Liver (tissue), 8 donors: ENCODE measurements at regions not wholly inside any gene's neighbourhood (a gene's known extent, or its start where the extent isn't known, plus 50 kb on each side); places are given as distances from the start of the nearest gene placed in this dataset.

Experiments used
- DNase-seq: peaks from one replicate; pipeline ENCODE4 v3.0.0-alpha.2; 2017; ENCODE audit warnings: low spot score
- H3K27ac ChIP-seq, 2 donors: one replicate each; pipeline ENCODE4 v1.7.0; 2013; ENCODE audit warnings: inconsistent platforms in 2 of 2, low read length in 2 of 2, control low read depth in 1 of 2, low read depth in 1 of 2, mild to moderate bottlenecking in 1 of 2
- H3K27me3 ChIP-seq, 4 donors: one replicate each; pipeline versions ENCODE4 v1.6.1 to v1.7.0; 2013; ENCODE audit warnings: low read length in 3 of 4, inconsistent platforms in 1 of 4, mild to moderate bottlenecking in 1 of 4, moderate library complexity in 1 of 4; ENCODE audit not compliant: control insufficient read depth in 4 of 4, insufficient read depth in 4 of 4
- H3K36me3 ChIP-seq, 4 donors: one replicate each; pipeline versions ENCODE4 v1.6.1 to v1.7.0; 2013; ENCODE audit warnings: low read length in 3 of 4, mild to moderate bottlenecking in 3 of 4, low read depth in 1 of 4, moderate library complexity in 1 of 4; ENCODE audit not compliant: control insufficient read depth in 4 of 4, insufficient read depth in 3 of 4
- H3K4me1 ChIP-seq, 4 donors: one replicate each; pipeline versions ENCODE4 v1.6.1 to v1.7.0; 2013; ENCODE audit warnings: low read length in 3 of 4, mild to moderate bottlenecking in 3 of 4, moderate library complexity in 1 of 4; ENCODE audit not compliant: control insufficient read depth in 4 of 4, insufficient read depth in 4 of 4
- H3K4me3 ChIP-seq, 3 donors: one replicate each; pipeline versions ENCODE4 v1.6.1 to v1.7.0; 2013; ENCODE audit warnings: low read length in 3 of 3, control low read depth in 1 of 3, low read depth in 1 of 3, mild to moderate bottlenecking in 1 of 3
- H3K9ac ChIP-seq, 2 donors: one replicate each; pipeline ENCODE4 v1.7.0; 2013; ENCODE audit warnings: low read length in 2 of 2, mild to moderate bottlenecking in 2 of 2, moderate library complexity in 2 of 2, control low read depth in 1 of 2, low read depth in 1 of 2
- H3K9me3 ChIP-seq, 4 donors: one replicate each; pipeline versions ENCODE4 v1.6.1 to v1.7.0; 2013; ENCODE audit warnings: low read length in 3 of 4; ENCODE audit not compliant: control insufficient read depth in 4 of 4
- ATF3 ChIP-seq: IDR thresholded peaks from 2 replicates; pipeline ENCODE4 v1.6.1; 2016; ENCODE audit warnings: antibody characterized with exemption
- CTCF ChIP-seq: fragments of 150-350 bp; IDR thresholded peaks from 2 replicates; pipeline ENCODE4 v1.5.1; 2017; ENCODE audit warnings: improper control_type of control experiment, low read depth, low read length; ENCODE audit not compliant: missing input control
- EGR1 ChIP-seq, 2 donors: IDR thresholded peaks; 2 replicates each; pipeline ENCODE4 v1.6.1; 2016 to 2018; ENCODE audit warnings: antibody characterized with exemption in 2 of 2, low read depth in 2 of 2
- FOXA2 ChIP-seq: IDR thresholded peaks from 2 replicates; pipeline ENCODE4 v1.6.1; 2016; ENCODE audit warnings: antibody characterized with exemption
- GABPA ChIP-seq, 2 donors: IDR thresholded peaks in 1 of 2; conservative IDR thresholded peaks in 1 of 2; 2 replicates each; pipeline ENCODE4 v1.6.1; 2016; ENCODE audit warnings: antibody characterized with exemption in 2 of 2, mild to moderate bottlenecking in 1 of 2, moderate library complexity in 1 of 2
- HNF4A ChIP-seq, 2 donors: conservative IDR thresholded peaks; 2 replicates each; pipeline ENCODE4 v1.6.1; 2016; ENCODE audit warnings: antibody characterized with exemption in 2 of 2, mild to moderate bottlenecking in 2 of 2
- HNF4G ChIP-seq: IDR thresholded peaks from 2 replicates; pipeline ENCODE4 v1.6.1; 2016; ENCODE audit warnings: antibody characterized with exemption
- JUND ChIP-seq, 2 donors: IDR thresholded peaks; 2 replicates each; pipeline ENCODE4 v1.6.1; 2016; ENCODE audit warnings: antibody characterized with exemption in 2 of 2
- MAX ChIP-seq: IDR thresholded peaks from 2 replicates; pipeline ENCODE4 v1.6.1; 2016; ENCODE audit warnings: antibody characterized with exemption
- RAD21 ChIP-seq, 2 donors: IDR thresholded peaks; 2 replicates each; pipeline ENCODE4 v1.6.1; 2016; ENCODE audit warnings: antibody characterized with exemption in 2 of 2, mild to moderate bottlenecking in 2 of 2
- REST ChIP-seq: IDR thresholded peaks from 2 replicates; pipeline ENCODE4 v1.6.1; 2016; ENCODE audit warnings: antibody characterized with exemption, mild to moderate bottlenecking
- RXRA ChIP-seq, 2 donors: IDR thresholded peaks; 2 replicates each; pipeline ENCODE4 v1.6.1; 2017 to 2018; ENCODE audit warnings: antibody characterized with exemption in 2 of 2, mild to moderate bottlenecking in 1 of 2
- SP1 ChIP-seq: IDR thresholded peaks from 2 replicates; pipeline ENCODE4 v1.6.1; 2018; ENCODE audit warnings: antibody characterized with exemption, mild to moderate bottlenecking
- TAF1 ChIP-seq: conservative IDR thresholded peaks from 2 replicates; pipeline ENCODE4 v1.6.1; 2016; ENCODE audit warnings: antibody characterized with exemption, mild to moderate bottlenecking
- YY1 ChIP-seq: IDR thresholded peaks from 2 replicates; pipeline ENCODE4 v1.6.1; 2016; ENCODE audit warnings: antibody characterized with exemption, mild to moderate bottlenecking
- WGBS: extraction: QIAGEN DNeasy Blood & Tissue Kit; methylation state at CpG from one replicate; pipeline ENCODE4 v1.1.7; 2013; 5-methylcytosine and 5-hydroxymethylcytosine counted together
- TF ChIP-seq, protein P1 (sequence below): IDR thresholded peaks from 2 replicates; pipeline ENCODE4 v1.6.1; 2016; ENCODE audit warnings: antibody characterized with exemption
- donor health status: healthy.
- donor health status: healthy.
- donor health status: healthy.
- donor health status: healthy.
- donor health status: healthy.

- Histone ChIP-seq H3K9me3 (peaks cover 0 to 10% (median 3%) of the 10 kb centered on the region in 4 donors), H3K27ac (no peak overlapping the region), H3K4me1 (no peaks in the 10 kb centered on the region), H3K36me3 (no peaks in the 10 kb centered on the region), H3K9ac (no peak overlapping the region), H3K4me3 (no peak overlapping the region), H3K27me3 (no peaks in the 10 kb centered on the region)
- whole genome bisulfite sequencing = 72% methylated on average over 1 of the region's 1 CpG
- no peak for DNase-seq
- TF ChIP-seq RXRA (IDR thresholded peaks at IDR 0.05) (no peak), JUND (IDR thresholded peaks at IDR 0.05) (no peak), HNF4G (no peak), MAX (no peak), REST (no peak), YY1 (no peak), TAF1 (no peak), HNF4A (conservative IDR thresholded peaks at IDR 0.05) (no peak), ATF3 (no peak), FOXA2 (no peak), CTCF (no peak), GABPA (IDR thresholded peaks at IDR 0.05 in 1 of 2, conservative IDR thresholded peaks at IDR 0.05 in 1 of 2) (no peak), SP1 (no peak), EGR1 (IDR thresholded peaks at IDR 0.05; ENCODE audit: low read depth in 2 of 2) (no peak), RAD21 (IDR thresholded peaks at IDR 0.05) (no peak)
- TF ChIP-seq, protein P1, sequence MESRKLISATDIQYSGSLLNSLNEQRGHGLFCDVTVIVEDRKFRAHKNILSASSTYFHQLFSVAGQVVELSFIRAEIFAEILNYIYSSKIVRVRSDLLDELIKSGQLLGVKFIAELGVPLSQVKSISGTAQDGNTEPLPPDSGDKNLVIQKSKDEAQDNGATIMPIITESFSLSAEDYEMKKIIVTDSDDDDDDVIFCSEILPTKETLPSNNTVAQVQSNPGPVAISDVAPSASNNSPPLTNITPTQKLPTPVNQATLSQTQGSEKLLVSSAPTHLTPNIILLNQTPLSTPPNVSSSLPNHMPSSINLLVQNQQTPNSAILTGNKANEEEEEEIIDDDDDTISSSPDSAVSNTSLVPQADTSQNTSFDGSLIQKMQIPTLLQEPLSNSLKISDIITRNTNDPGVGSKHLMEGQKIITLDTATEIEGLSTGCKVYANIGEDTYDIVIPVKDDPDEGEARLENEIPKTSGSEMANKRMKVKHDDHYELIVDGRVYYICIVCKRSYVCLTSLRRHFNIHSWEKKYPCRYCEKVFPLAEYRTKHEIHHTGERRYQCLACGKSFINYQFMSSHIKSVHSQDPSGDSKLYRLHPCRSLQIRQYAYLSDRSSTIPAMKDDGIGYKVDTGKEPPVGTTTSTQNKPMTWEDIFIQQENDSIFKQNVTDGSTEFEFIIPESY = no peak
Observed at GRCh38 chr9:90485028-90485427, 157.6 kb downstream of the DIRAS2 start.

DNA sequence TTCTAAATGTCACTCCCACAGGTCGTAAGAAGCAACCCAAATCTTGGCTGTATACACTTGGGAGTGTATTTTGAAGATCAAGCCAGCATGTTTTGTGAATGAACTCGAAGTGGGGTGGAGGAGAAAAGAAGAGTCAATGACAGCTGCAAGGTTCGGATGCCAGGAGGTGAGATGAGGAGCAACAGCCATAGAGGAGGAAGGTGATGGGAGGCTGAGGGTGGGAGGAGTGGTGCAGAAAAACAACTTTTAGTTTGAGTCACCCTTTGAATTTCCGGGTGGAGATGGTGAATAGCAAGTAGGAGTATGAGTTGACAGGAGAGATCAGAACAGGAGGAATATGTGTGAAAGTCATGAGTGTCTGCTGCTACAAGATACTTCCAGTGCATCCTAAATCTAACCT, 153.6 kb downstream of the DIRAS2 start:
- Histone ChIP-seq H3K9me3 (peaks cover 0 to 15% (median 3%) of the 10 kb centered on the region in 4 donors), H3K9ac (no peak overlapping the region), H3K27ac (no peak overlapping the region), H3K36me3 (no peaks in the 10 kb centered on the region), H3K4me1 (no peaks in the 10 kb centered on the region), H3K4me3 (no peak overlapping the region), H3K27me3 (no peaks in the 10 kb centered on the region)
- no peak for DNase-seq
- TF ChIP-seq YY1 = no peak
- TF ChIP-seq HNF4A (conservative IDR thresholded peaks at IDR 0.05) = no peak
- TF ChIP-seq MAX = no peak
- TF ChIP-seq FOXA2 = no peak
- 72% methylated on average over 4 of the region's 4 CpGs for WGBS
